Calu3 (cell line): ENCODE measurements at regions not wholly inside any gene's neighbourhood (a gene's known extent, or its start where the extent isn't known, plus 50 kb on each side); places are given as distances from the start of the nearest gene placed in this dataset.

Experiments used
- BruUV-seq: library from RNA; stranded (reverse); fragments of 400-500 nt; replicated peaks from 2 replicates; lab custom pipeline; 2021; lab: Mats Ljungman, UMichigan
- CTCF ChIA-PET: fragments of 300-600 bp; sonication (Branson Sonifier 250); formaldehyde crosslinking; loops from one replicate; lab custom pipeline; 2022; ENCODE audit warnings: antibody characterized with exemption; lab: Charles Lee
- DNase-seq: peaks from one replicate; pipeline ENCODE4 v3.0.0; 2022
- H3K27ac Mint-ChIP-seq: one replicate; pipeline ENCODE4 v1.8.0; 2022; ENCODE audit warnings: mixed read lengths; ENCODE audit not compliant: unreplicated experiment
- H3K27me3 Mint-ChIP-seq: one replicate; pipeline ENCODE4 v1.8.0; 2022; ENCODE audit warnings: mixed read lengths; ENCODE audit not compliant: unreplicated experiment
- H3K36me3 Mint-ChIP-seq: one replicate; pipeline ENCODE4 v1.8.0; 2022; ENCODE audit warnings: mild to moderate bottlenecking, moderate library complexity, mixed read lengths; ENCODE audit not compliant: insufficient read depth, unreplicated experiment
- H3K4me1 Mint-ChIP-seq: one replicate; pipeline ENCODE4 v1.8.0; 2022; ENCODE audit warnings: mild to moderate bottlenecking, low read depth, mixed read lengths; ENCODE audit not compliant: unreplicated experiment
- H3K4me3 Mint-ChIP-seq: one replicate; pipeline ENCODE4 v1.8.0; 2022; ENCODE audit warnings: mild to moderate bottlenecking, low read depth, moderate library complexity, mixed read lengths; ENCODE audit not compliant: unreplicated experiment
- H3K9me3 Mint-ChIP-seq: one replicate; pipeline ENCODE4 v1.8.0; 2022; ENCODE audit warnings: low read depth, mixed read lengths; ENCODE audit not compliant: unreplicated experiment
- intact Hi-C: fragments of 100-400 bp; cut with micrococcal nuclease; formaldehyde crosslinking; loops from one replicate; pipeline ENCODE4 v1.10.0; 2022; ENCODE audit not compliant: unreplicated experiment
- TF ChIP-seq, protein P1 (sequence below): fragments of 200-600 bp; IDR thresholded peaks from one replicate; pipeline ENCODE4 v1.8.0; 2022; ENCODE audit warnings: antibody characterized with exemption; ENCODE audit not compliant: unreplicated experiment

DNA sequence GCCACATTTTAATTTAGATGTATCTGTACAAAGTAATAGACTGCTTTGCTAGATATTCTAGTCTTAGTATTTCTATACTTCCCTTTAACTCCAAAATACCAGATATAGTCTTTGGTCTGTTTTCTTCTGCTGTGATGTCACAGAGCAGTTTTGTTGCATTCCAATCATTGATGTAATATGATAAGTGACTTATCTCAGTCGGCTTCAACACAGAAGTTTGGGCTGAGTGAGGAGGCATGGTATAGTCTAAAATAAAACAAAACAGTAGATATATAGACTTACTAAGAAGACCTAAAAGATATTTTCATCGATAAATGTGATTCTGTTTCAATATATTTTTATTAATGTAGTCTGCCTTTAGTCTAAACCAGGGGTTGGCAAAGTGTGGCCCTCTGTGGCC is 169.9 kb downstream of the DCK start:
- no peak overlapping the region for H3K4me3 Mint-ChIP-seq
- no TSS peak for BruUV-seq
- no peaks in the 10 kb centered on the region for H3K36me3 Mint-ChIP-seq
- H3K27ac Mint-ChIP-seq, result no peak overlapping the region
- H3K9me3 Mint-ChIP-seq, result no peaks in the 10 kb centered on the region
- no peaks in the 10 kb centered on the region for H3K4me1 Mint-ChIP-seq
- H3K27me3 Mint-ChIP-seq, result no peaks in the 10 kb centered on the region
- intact Hi-C loops, result no loop called here
- CTCF ChIA-PET, result no interaction called here
- TF ChIP-seq, protein P1, sequence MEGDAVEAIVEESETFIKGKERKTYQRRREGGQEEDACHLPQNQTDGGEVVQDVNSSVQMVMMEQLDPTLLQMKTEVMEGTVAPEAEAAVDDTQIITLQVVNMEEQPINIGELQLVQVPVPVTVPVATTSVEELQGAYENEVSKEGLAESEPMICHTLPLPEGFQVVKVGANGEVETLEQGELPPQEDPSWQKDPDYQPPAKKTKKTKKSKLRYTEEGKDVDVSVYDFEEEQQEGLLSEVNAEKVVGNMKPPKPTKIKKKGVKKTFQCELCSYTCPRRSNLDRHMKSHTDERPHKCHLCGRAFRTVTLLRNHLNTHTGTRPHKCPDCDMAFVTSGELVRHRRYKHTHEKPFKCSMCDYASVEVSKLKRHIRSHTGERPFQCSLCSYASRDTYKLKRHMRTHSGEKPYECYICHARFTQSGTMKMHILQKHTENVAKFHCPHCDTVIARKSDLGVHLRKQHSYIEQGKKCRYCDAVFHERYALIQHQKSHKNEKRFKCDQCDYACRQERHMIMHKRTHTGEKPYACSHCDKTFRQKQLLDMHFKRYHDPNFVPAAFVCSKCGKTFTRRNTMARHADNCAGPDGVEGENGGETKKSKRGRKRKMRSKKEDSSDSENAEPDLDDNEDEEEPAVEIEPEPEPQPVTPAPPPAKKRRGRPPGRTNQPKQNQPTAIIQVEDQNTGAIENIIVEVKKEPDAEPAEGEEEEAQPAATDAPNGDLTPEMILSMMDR, result no peak
- DNase-seq, result no peak

DNA sequence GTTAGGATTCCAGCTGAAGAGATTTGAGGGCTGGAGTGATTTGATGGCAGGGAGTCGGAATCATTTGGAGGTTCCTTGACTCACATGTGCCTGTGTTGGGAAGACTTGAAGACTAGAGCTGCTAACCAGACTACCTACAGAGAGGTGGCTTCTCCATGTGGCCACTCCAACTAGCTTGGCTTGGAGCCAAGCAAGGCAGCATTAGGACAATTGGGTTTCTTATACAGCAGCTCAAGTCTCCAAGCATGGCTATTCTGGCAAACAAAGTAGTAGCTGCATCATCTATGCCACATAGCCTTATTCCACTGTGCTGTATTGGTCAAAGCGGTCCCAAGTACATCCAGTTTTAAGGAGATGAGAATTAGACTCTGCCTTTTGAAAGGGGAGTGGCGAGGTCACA is 171.7 kb upstream of the SLC4A4 start:
- no peaks in the 10 kb centered on the region for H3K27me3 Mint-ChIP-seq
- intact Hi-C loops, result no loop called here
- no TSS peak for BruUV-seq
- H3K4me3 Mint-ChIP-seq, result no peak overlapping the region
- H3K27ac Mint-ChIP-seq, result no peak overlapping the region
- H3K36me3 Mint-ChIP-seq, result no peaks in the 10 kb centered on the region
- TF ChIP-seq, protein P1, result no peak
- DNase-seq, result no peak
- CTCF ChIA-PET, result no interaction called here
- no peaks in the 10 kb centered on the region for H3K9me3 Mint-ChIP-seq
- no peaks in the 10 kb centered on the region for H3K4me1 Mint-ChIP-seq

DNA sequence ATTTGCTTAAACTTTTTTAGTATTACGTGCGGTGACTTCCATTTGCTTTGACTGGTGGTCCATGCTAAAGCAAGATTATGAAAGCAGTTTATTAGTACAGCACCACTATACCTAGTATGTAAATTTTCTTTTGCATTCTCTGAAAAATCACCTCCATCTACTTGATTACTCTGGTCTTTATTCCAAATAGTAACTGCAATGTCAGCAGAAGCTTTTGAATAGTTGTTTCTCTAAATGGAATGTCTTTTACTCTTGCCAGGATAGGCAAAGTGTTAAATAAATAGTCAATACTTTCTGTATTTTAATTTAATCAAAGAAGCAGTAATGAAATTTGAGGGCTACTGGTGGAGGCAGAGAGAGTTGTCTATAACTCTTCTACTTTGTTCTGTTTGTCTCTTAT is 167.2 kb upstream of the SLC4A4 start:
- H3K4me3 Mint-ChIP-seq, result no peak overlapping the region
- H3K27ac Mint-ChIP-seq, result no peak overlapping the region
- DNase-seq, result no peak
- CTCF ChIA-PET, result no interaction called here
- H3K36me3 Mint-ChIP-seq, result no peaks in the 10 kb centered on the region
- intact Hi-C loops, result no loop called here
- BruUV-seq, result no TSS peak
- TF ChIP-seq, protein P1, result no peak
- no peaks in the 10 kb centered on the region for H3K4me1 Mint-ChIP-seq
- H3K9me3 Mint-ChIP-seq, result no peaks in the 10 kb centered on the region
- H3K27me3 Mint-ChIP-seq, result no peaks in the 10 kb centered on the region

DNA sequence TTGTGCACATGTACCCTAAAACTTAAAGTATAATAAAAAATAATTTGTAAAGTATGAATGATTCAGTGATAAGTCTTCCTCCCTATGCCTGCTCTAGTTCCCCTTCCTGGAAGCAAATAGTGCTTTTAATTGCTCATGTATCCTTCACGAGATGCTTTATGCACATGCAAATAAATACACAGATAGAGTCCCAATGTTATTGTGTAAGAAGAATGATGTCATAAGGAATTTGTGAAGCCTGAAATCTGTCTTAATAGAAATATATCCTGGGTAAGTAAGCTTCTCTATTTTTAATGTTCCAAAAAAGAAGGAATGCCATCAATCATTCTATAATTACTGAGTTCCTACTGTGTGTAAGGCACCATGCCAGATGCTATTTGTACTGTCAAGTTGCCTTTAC is 157.5 kb upstream of the SLC4A4 start:
- no peak overlapping the region for H3K4me3 Mint-ChIP-seq
- CTCF ChIA-PET, result no interaction called here
- H3K27ac Mint-ChIP-seq, result no peak overlapping the region
- no peak for DNase-seq
- no peaks in the 10 kb centered on the region for H3K27me3 Mint-ChIP-seq
- TF ChIP-seq, protein P1, result no peak
- peaks cover 6% of the 10 kb centered on the region for H3K36me3 Mint-ChIP-seq
- no TSS peak for BruUV-seq
- no peaks in the 10 kb centered on the region for H3K4me1 Mint-ChIP-seq
- H3K9me3 Mint-ChIP-seq, result no peaks in the 10 kb centered on the region
- intact Hi-C loops, result loop anchor here (5.0 to 10.0 kb wide), 3 partner anchors 83 to 531 kb away; no protein-coding TSS in a partner anchor
